H1 (cell line): ENCODE measurements at regions not wholly inside any gene's neighbourhood (a gene's known extent, or its start where the extent isn't known, plus 50 kb on each side); places are given as distances from the start of the nearest gene placed in this dataset.

Source experiments
- CEBPB ChIP-seq: IDR thresholded peaks from 2 replicates; pipeline ENCODE4 v1.6.1; 2012; ENCODE audit warnings: low read depth, low read length
- CTCF ChIP-seq, 3 experiments: IDR thresholded peaks; 1 replicate in 2 of 3; 2 replicates in 1 of 3; pipeline versions ENCODE4 v1.5.1 to v1.6.1; 2011; ENCODE audit warnings: low read length in 3 of 3, mild to moderate bottlenecking in 3 of 3, inconsistent platforms in 2 of 3, low read depth in 1 of 3, moderate library complexity in 1 of 3; ENCODE audit not compliant: insufficient read depth in 1 of 3; ENCODE audit errors: control extremely low read depth in 1 of 3
- YY1 ChIP-seq: IDR thresholded peaks from 2 replicates; pipeline ENCODE4 v1.6.1; 2011; ENCODE audit warnings: low read depth, mild to moderate bottlenecking, low read length

DNA sequence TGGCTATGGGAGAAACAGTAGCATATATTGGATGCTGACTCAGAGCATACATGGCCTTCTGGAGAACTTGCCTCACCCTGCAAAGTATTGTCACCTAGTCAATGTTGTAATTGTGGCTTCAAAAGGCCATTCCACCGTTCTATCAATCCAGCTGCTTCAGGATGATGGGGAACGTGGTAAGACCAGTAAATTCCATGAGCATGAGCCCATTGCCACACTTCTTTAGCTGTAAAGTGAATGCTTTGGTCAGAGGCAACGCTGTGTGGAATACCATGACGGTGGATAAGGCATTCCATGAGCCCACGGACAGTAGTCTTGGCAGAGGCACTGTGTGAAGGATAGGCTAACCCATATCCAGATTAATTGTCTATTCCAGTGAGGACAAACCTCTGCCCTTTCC lies 1300.1 kb upstream of the ACVR2A start:
- TF ChIP-seq CTCF (IDR thresholded peaks at IDR 0.05; ENCODE audit: control extremely low read depth in 1 of 3, insufficient read depth in 1 of 3, low read depth in 1 of 3, low read length in 3 of 3) (no peak), YY1 (no peak), CEBPB (no peak)
